Keratinocyte (primary cell): ENCODE measurements at regions not wholly inside any gene's neighbourhood (a gene's known extent, or its start where the extent isn't known, plus 50 kb on each side); places are given as distances from the start of the nearest gene placed in this dataset.

Source experiments
- EZH2 ChIP-seq: IDR thresholded peaks from one replicate; pipeline ENCODE4 v1.6.1; 2012; ENCODE audit warnings: inconsistent platforms, mild to moderate bottlenecking, low read length, moderate library complexity
- TF ChIP-seq, protein P1 (sequence below), 3 experiments: IDR thresholded peaks in 1 of 3; conservative IDR thresholded peaks in 1 of 3; optimal IDR thresholded peaks in 1 of 3; 2 replicates in 2 of 3; 3 replicates in 1 of 3; pipeline versions ENCODE3 to v1.5.1; 2011; ENCODE audit warnings: low read length in 3 of 3, mild to moderate bottlenecking in 3 of 3, moderate library complexity in 2 of 3, control low read depth in 1 of 3, inconsistent platforms in 1 of 3; ENCODE audit not compliant: insufficient read depth in 2 of 3; ENCODE audit errors: extremely low read depth in 1 of 3

DNA sequence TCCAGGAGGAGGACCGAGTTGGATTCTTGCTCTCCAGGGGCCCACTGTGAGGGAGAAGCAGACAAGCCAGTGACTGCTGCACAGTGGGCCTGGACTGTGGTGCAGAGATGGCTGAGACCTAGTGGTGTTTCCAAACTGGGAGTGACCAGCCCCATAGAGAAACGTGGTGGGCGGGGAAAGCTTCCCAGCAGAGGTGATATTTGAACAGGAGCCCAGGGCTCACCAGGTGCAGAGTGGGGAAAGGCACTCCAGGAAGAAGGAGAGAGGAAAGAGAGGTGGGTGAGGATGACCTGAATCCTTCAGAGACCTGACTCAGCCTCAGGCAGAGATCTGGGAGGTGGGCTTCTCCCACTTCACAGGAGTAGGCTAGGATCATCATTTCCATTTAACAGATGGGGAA lies 52.1 kb upstream of the RASD2 start:
- TF ChIP-seq, protein P1, sequence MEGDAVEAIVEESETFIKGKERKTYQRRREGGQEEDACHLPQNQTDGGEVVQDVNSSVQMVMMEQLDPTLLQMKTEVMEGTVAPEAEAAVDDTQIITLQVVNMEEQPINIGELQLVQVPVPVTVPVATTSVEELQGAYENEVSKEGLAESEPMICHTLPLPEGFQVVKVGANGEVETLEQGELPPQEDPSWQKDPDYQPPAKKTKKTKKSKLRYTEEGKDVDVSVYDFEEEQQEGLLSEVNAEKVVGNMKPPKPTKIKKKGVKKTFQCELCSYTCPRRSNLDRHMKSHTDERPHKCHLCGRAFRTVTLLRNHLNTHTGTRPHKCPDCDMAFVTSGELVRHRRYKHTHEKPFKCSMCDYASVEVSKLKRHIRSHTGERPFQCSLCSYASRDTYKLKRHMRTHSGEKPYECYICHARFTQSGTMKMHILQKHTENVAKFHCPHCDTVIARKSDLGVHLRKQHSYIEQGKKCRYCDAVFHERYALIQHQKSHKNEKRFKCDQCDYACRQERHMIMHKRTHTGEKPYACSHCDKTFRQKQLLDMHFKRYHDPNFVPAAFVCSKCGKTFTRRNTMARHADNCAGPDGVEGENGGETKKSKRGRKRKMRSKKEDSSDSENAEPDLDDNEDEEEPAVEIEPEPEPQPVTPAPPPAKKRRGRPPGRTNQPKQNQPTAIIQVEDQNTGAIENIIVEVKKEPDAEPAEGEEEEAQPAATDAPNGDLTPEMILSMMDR (optimal IDR thresholded peaks at IDR 0.05 in 1 of 3, IDR thresholded peaks at IDR 0.05 in 1 of 3, conservative IDR thresholded peaks at IDR 0.05 in 1 of 3; ENCODE audit: extremely low read depth in 1 of 3, insufficient read depth in 2 of 3, low read length in 3 of 3): no peak
- no peak for TF ChIP-seq EZH2
